HCT116 (cell line): ENCODE measurements at regions not wholly inside any gene's neighbourhood (a gene's known extent, or its start where the extent isn't known, plus 50 kb on each side); places are given as distances from the start of the nearest gene placed in this dataset.

ENCODE experiments used
- ATAC-seq: fragments of 200-7000 bp; cut with Tn5 transposase; 2 replicates; pipeline ENCODE4 v1.9.1; 2020; ENCODE audit warnings: mild to moderate bottlenecking, moderate library complexity
- BruUV-seq: library from RNA; stranded (reverse); fragments of 400-500 nt; replicated peaks from 2 replicates; lab custom pipeline; 2021; lab: Mats Ljungman, UMichigan
- CTCF ChIA-PET: fragments of 300-600 bp; sonication (Branson Sonifier 250); formaldehyde crosslinking; loops from one replicate; lab custom pipeline; 2021; ENCODE audit warnings: antibody characterized with exemption; lab: Charles Lee
- POLR2A ChIA-PET: fragments of 300-600, 350-600 bp; sonication (Branson Sonifier 250); formaldehyde crosslinking; loops from one replicate; lab custom pipeline; 2021; ENCODE audit warnings: antibody characterized with exemption; lab: Charles Lee
- RAD21 ChIA-PET, 2 experiments: fragments of 300-600 bp; sonication (Branson Sonifier 250); formaldehyde crosslinking; loops; one replicate each; lab custom pipeline; 2023; ENCODE audit warnings: low total read pairs in 2 of 2; ENCODE audit not compliant: uncharacterized antibody in 2 of 2, unreplicated experiment in 2 of 2, low non-redundant PET in 1 of 2; lab: Charles Lee
- DNase-seq: peaks from one replicate; pipeline ENCODE4 v3.0.0-alpha.2; 2010; ENCODE audit warnings: low read depth, low spot score
- H2AFZ ChIP-seq: fragments of 200-600 bp; shearing (Covaris generic), sonication (generic); 2 replicates; pipeline ENCODE4 v1.6.1; 2017; ENCODE audit warnings: low read depth, mixed run types, mixed read lengths, antibody characterized with exemption, low read length; ENCODE audit not compliant: poor library complexity, severe bottlenecking
- H3K27ac ChIP-seq: 2 replicates; pipeline ENCODE4 v1.5.1; 2012; ENCODE audit warnings: low read depth, low read length
- H3K27me3 ChIP-seq: fragments of 200-600 bp; sonication (generic); 2 replicates; pipeline ENCODE4 v1.6.1; 2016; ENCODE audit warnings: mixed run types, low read length, mixed read lengths; ENCODE audit not compliant: insufficient read depth
- H3K36me3 ChIP-seq, 2 experiments: fragments of 200-500 bp in 1 of 2; fragments of 200-600 bp in 1 of 2; sonication (Bioruptor generic) in 1 of 2; sonication (generic) in 1 of 2; 2 replicates each; pipeline versions ENCODE4 v1.5.1 to v1.6.1; 2014 to 2016; ENCODE audit warnings: low read length in 2 of 2, inconsistent platforms in 1 of 2, mixed read lengths in 1 of 2, mixed run types in 1 of 2; ENCODE audit not compliant: insufficient read depth in 2 of 2, control insufficient read depth in 1 of 2
- H3K4me1 ChIP-seq, 2 experiments: fragments of 200-600 bp in 1 of 2; sonication (generic) in 1 of 2; 2 replicates each; pipeline versions ENCODE4 v1.5.1 to v1.6.1; 2012 to 2017; ENCODE audit warnings: low read length in 2 of 2, inconsistent platforms in 1 of 2, mild to moderate bottlenecking in 1 of 2, mixed read lengths in 1 of 2, mixed run types in 1 of 2, moderate library complexity in 1 of 2; ENCODE audit not compliant: insufficient read depth in 2 of 2, control insufficient read depth in 1 of 2
- H3K4me2 ChIP-seq: fragments of 200-600 bp; sonication (generic); 2 replicates; pipeline ENCODE4 v1.6.1; 2017; ENCODE audit warnings: mixed run types, low read length, mixed read lengths
- H3K4me3 ChIP-seq, 2 experiments: fragments of 200-600 bp in 1 of 2; sonication (generic) in 1 of 2; replicated peaks in 1 of 2; 2 replicates each; pipeline ENCODE4 v1.5.1; 2011 to 2016; ENCODE audit warnings: low read length in 2 of 2, control low read depth in 1 of 2, low read depth in 1 of 2, mild to moderate bottlenecking in 1 of 2, mixed read lengths in 1 of 2, mixed run types in 1 of 2
- H3K79me2 ChIP-seq: fragments of 200-600 bp; sonication (generic); 2 replicates; pipeline ENCODE4 v1.6.1; 2017; ENCODE audit warnings: mild to moderate bottlenecking, mixed run types, low read length, moderate library complexity, mixed read lengths; ENCODE audit not compliant: insufficient read depth
- H3K9ac ChIP-seq: fragments of 200-600 bp; sonication (generic); 2 replicates; pipeline ENCODE4 v1.6.1; 2016; ENCODE audit warnings: low read length, mixed read lengths
- H3K9me2 ChIP-seq: fragments of 200-600 bp; sonication (generic), shearing (Covaris generic); 2 replicates; pipeline ENCODE4 v1.6.1; 2017; ENCODE audit warnings: mixed run types, mild to moderate bottlenecking, moderate library complexity; ENCODE audit not compliant: insufficient read depth
- H3K9me3 ChIP-seq, 2 experiments: fragments of 200-500 bp in 1 of 2; fragments of 200-600 bp in 1 of 2; sonication (Bioruptor generic) in 1 of 2; sonication (generic) in 1 of 2; 2 replicates each; pipeline ENCODE4 v1.6.1; 2014 to 2017; ENCODE audit warnings: low read length in 2 of 2, mixed read lengths in 2 of 2, inconsistent platforms in 1 of 2, low read depth in 1 of 2, mild to moderate bottlenecking in 1 of 2, mixed run types in 1 of 2, moderate library complexity in 1 of 2; ENCODE audit not compliant: control insufficient read depth in 1 of 2, insufficient read depth in 1 of 2
- H4K20me1 ChIP-seq: fragments of 200-600 bp; sonication (generic), shearing (Covaris generic); 2 replicates; pipeline ENCODE4 v1.6.1; 2017; ENCODE audit warnings: mixed run types, mild to moderate bottlenecking, moderate library complexity; ENCODE audit not compliant: insufficient read depth
- ATF3 ChIP-seq: IDR thresholded peaks from 2 replicates; pipeline ENCODE4 v1.6.1; 2012
- CBX3 ChIP-seq: IDR thresholded peaks from 2 replicates; pipeline ENCODE4 v1.6.1; 2012; ENCODE audit warnings: low read depth
- EGR1 ChIP-seq: IDR thresholded peaks from 2 replicates; pipeline ENCODE4 v1.6.1; 2012; ENCODE audit warnings: low read depth
- EZH2 ChIP-seq: fragments of 200-600 bp; sonication (generic); IDR thresholded peaks from 2 replicates; pipeline ENCODE4 v1.6.1; 2017; ENCODE audit warnings: antibody characterized with exemption, mixed run types
- EZH2phosphoT487 ChIP-seq: fragments of 200-600 bp; IDR thresholded peaks from 2 replicates; pipeline ENCODE4 v1.6.1; 2018; ENCODE audit warnings: antibody characterized with exemption, borderline replicate concordance
- FOSL1 ChIP-seq: IDR thresholded peaks from 2 replicates; pipeline ENCODE4 v1.6.1; 2012; ENCODE audit warnings: low read depth
- JUND ChIP-seq: IDR thresholded peaks from 2 replicates; pipeline ENCODE4 v1.6.1; 2012
- POLR2A ChIP-seq: IDR thresholded peaks from 2 replicates; pipeline ENCODE4 v1.7.0; 2011; ENCODE audit warnings: borderline replicate concordance; ENCODE audit not compliant: insufficient read depth, insufficient read length; ENCODE audit errors: extremely low read depth
- POLR2AphosphoS5 ChIP-seq: IDR thresholded peaks from 2 replicates; pipeline ENCODE4 v1.6.1; 2011; ENCODE audit warnings: mild to moderate bottlenecking, low read depth, low read length, moderate library complexity
- REST ChIP-seq: IDR thresholded peaks from 2 replicates; pipeline ENCODE4 v1.6.1; 2012; ENCODE audit warnings: low read depth
- SIN3A ChIP-seq: IDR thresholded peaks from 2 replicates; pipeline ENCODE4 v1.6.1; 2012; ENCODE audit warnings: low read depth
- SP1 ChIP-seq: IDR thresholded peaks from 2 replicates; pipeline ENCODE4 v1.6.1; 2012; ENCODE audit warnings: low read depth
- ZBTB33 ChIP-seq: IDR thresholded peaks from 2 replicates; pipeline ENCODE4 v1.6.1; 2011; ENCODE audit warnings: mild to moderate bottlenecking, low read length, moderate library complexity; ENCODE audit not compliant: insufficient replicate concordance; ENCODE audit errors: extremely low read depth
- ZNF274 ChIP-seq: fragments of 200-500 bp; sonication (Bioruptor generic); IDR thresholded peaks from 2 replicates; pipeline ENCODE4 v1.6.1; 2014; ENCODE audit warnings: mild to moderate bottlenecking, low read depth, low read length, inconsistent platforms
- intact Hi-C: fragments of 100-400 bp; cut with micrococcal nuclease; formaldehyde crosslinking; loops from 2 replicates; pipeline ENCODE4 v1.10.0; 2022

GRCh38 chr2:198975779-198976178 is 482.0 kb downstream of the SATB2 start (continued):
- no peak for TF ChIP-seq CBX3
- no peak for TF ChIP-seq ZNF274
- no peak for TF ChIP-seq EZH2
- no peak for TF ChIP-seq SP1

- Histone ChIP-seq H2AFZ (no peak overlapping the region), H3K4me3 (no peak overlapping the region), H3K79me2 (no peaks in the 10 kb centered on the region), H3K9ac (no peak overlapping the region), H4K20me1 (no peaks in the 10 kb centered on the region), H3K27me3 (no peaks in the 10 kb centered on the region), H3K27ac (no peak overlapping the region), H3K4me1 (no peaks in the 10 kb centered on the region), H3K9me2 (no peaks in the 10 kb centered on the region), H3K36me3 (no peaks in the 10 kb centered on the region), H3K9me3 (0 out of 4 replicates have a peak, but pooled peaks cover 0 to 6% of the 10 kb centered on the region in 2 experiments), H3K4me2 (no peak overlapping the region)
- RAD21 ChIA-PET, result no interaction called here
- DNase-seq (no peak), ATAC-seq (no peak)
- intact Hi-C loops, result no loop called here
- no TSS peak for BruUV-seq
- POLR2A ChIA-PET, result no interaction called here
- no peak for TF ChIP-seq ZBTB33
- TF ChIP-seq EZH2phosphoT487, result no peak
- TF ChIP-seq JUND, result no peak
- TF ChIP-seq SIN3A, result no peak
- TF ChIP-seq EGR1, result no peak
- no peak for TF ChIP-seq REST
- TF ChIP-seq CBX3, result no peak
- no peak for TF ChIP-seq ZNF274
- TF ChIP-seq FOSL1, result no peak
- no peak for TF ChIP-seq SP1
- TF ChIP-seq POLR2AphosphoS5, result no peak
- no peak for TF ChIP-seq ATF3
- no peak for TF ChIP-seq POLR2A
- CTCF ChIA-PET, result no interaction called here
These were observed 484.0 kb downstream of the SATB2 start for GRCh38 chr2:198973785-198974184.
